Adrenal gland (tissue), 9 donors: ENCODE measurements at regions not wholly inside any gene's neighbourhood (a gene's known extent, or its start where the extent isn't known, plus 50 kb on each side); places are given as distances from the start of the nearest gene placed in this dataset.
"Not testable (repeated sequence)": the region's sequence is repeated elsewhere in the genome, so short reads cannot be mapped to it uniquely, and the experiment has no call there.

ENCODE experiments used
- DNase-seq, 7 donors: peaks; one replicate each; pipeline ENCODE4 v3.0.0-alpha.2; 2019 to 2020
- H3K27ac ChIP-seq, 5 donors: fragments of 200-600 bp; sonication (generic) in 4 of 5; 1 replicate in 3 of 5; 2 replicates in 2 of 5; pipeline versions ENCODE4 v1.5.1 to v1.8.0; 2016 to 2020; ENCODE audit warnings: mild to moderate bottlenecking in 1 of 5
- H3K27me3 ChIP-seq: fragments of 200-600 bp; 2 replicates; pipeline ENCODE4 v1.8.0; 2021
- H3K36me3 ChIP-seq, 2 donors: fragments of 200-600 bp; replicated peaks in 1 of 2; 1 replicate in 1 of 2; 2 replicates in 1 of 2; pipeline versions ENCODE4 v1.5.1 to v1.8.0; 2018 to 2022
- H3K4me1 ChIP-seq, 2 donors: fragments of 200-600 bp; replicated peaks in 1 of 2; 1 replicate in 1 of 2; 2 replicates in 1 of 2; pipeline versions ENCODE4 v1.5.1 to v1.8.0; 2018 to 2021
- H3K4me3 ChIP-seq, 4 donors: fragments of 200-600 bp; sonication (generic) in 3 of 4; one replicate each; pipeline ENCODE4 v1.5.1; 2016 to 2018
- H3K9me3 ChIP-seq, 3 donors: fragments of 200-600 bp; sonication (generic) in 1 of 3; replicated peaks in 1 of 3; 1 replicate in 2 of 3; 2 replicates in 1 of 3; pipeline versions ENCODE4 v1.5.1 to v1.8.0; 2016 to 2021
- POLR2A ChIP-seq, 2 donors: fragments of 450-650 bp; IDR thresholded peaks; one replicate each; pipeline ENCODE4 v1.6.1; 2017; ENCODE audit warnings: antibody characterized with exemption in 2 of 2, mild to moderate bottlenecking in 2 of 2, moderate library complexity in 1 of 2
- WGBS, 4 donors: extraction: QIAGEN DNeasy Blood & Tissue Kit in 2 of 4; methylation state at CpG; one replicate each; pipeline versions ENCODE4 v1.1.5 to v1.1.7; 2013 to 2017; 5-methylcytosine and 5-hydroxymethylcytosine counted together
- intact Hi-C, 2 donors: fragments of 100-400 bp; cut with DNase I; formaldehyde crosslinking; loops; one replicate each; pipeline versions ENCODE4 v1.14.1 to v1.15.0; 2022 to 2023
- TF ChIP-seq, protein P1 (sequence below), 6 experiments: fragments of 450-650 bp in 4 of 6; fragments of 200-600 bp in 2 of 6; sonication (generic) in 1 of 6; IDR thresholded peaks; 1 replicate in 5 of 6; 2 replicates in 1 of 6; pipeline versions ENCODE4 v1.5.1 to v1.8.0; 2016 to 2021; ENCODE audit warnings: antibody characterized with exemption in 6 of 6, mild to moderate bottlenecking in 2 of 6, moderate library complexity in 1 of 6
- donor health status: healthy with polysubstance abuse.
- donor health status: Bipolar disorder and iron deficiency.
- donor health status: DM: yes; HTN: yes; CAD: no.
- donor health status: DM: no; HTN: no; CAD: no.
- donor health status: DM: no; HTN: no; CAD: no.

GRCh38 chr15:98103570-98103969 is 143.1 kb downstream of the ARRDC4 start:
- no peak for TF ChIP-seq POLR2A (IDR thresholded peaks at IDR 0.05)
- TF ChIP-seq, protein P1, sequence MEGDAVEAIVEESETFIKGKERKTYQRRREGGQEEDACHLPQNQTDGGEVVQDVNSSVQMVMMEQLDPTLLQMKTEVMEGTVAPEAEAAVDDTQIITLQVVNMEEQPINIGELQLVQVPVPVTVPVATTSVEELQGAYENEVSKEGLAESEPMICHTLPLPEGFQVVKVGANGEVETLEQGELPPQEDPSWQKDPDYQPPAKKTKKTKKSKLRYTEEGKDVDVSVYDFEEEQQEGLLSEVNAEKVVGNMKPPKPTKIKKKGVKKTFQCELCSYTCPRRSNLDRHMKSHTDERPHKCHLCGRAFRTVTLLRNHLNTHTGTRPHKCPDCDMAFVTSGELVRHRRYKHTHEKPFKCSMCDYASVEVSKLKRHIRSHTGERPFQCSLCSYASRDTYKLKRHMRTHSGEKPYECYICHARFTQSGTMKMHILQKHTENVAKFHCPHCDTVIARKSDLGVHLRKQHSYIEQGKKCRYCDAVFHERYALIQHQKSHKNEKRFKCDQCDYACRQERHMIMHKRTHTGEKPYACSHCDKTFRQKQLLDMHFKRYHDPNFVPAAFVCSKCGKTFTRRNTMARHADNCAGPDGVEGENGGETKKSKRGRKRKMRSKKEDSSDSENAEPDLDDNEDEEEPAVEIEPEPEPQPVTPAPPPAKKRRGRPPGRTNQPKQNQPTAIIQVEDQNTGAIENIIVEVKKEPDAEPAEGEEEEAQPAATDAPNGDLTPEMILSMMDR (IDR thresholded peaks at IDR 0.05) = no peak
- no peak overlapping the region for H3K4me3 ChIP-seq
- H3K27ac ChIP-seq = no peak overlapping the region
- H3K9me3 ChIP-seq = no peaks in the 10 kb centered on the region
- no peaks in the 10 kb centered on the region for H3K4me1 ChIP-seq
- intact Hi-C loops = no loop called here
- no peak for DNase-seq
- WGBS, 4 donors = 79 to 96% (median 87%) methylated on average over 6 of the region's 6 CpGs
- H3K27me3 ChIP-seq = no peaks in the 10 kb centered on the region
- no peaks in the 10 kb centered on the region for H3K36me3 ChIP-seq

GRCh38 chr15:98104386-98105151 is 144.1 kb downstream of the ARRDC4 start:
- H3K27ac ChIP-seq, H3K4me3 ChIP-seq, H3K27me3 ChIP-seq, H3K36me3 ChIP-seq, DNase-seq, H3K9me3 ChIP-seq, intact Hi-C loops, H3K4me1 ChIP-seq: not testable (repeated sequence)
- WGBS, 4 donors = 83 to 93% (median 90%) methylated on average over 19 to 53 of the region's 53 CpGs

DNA sequence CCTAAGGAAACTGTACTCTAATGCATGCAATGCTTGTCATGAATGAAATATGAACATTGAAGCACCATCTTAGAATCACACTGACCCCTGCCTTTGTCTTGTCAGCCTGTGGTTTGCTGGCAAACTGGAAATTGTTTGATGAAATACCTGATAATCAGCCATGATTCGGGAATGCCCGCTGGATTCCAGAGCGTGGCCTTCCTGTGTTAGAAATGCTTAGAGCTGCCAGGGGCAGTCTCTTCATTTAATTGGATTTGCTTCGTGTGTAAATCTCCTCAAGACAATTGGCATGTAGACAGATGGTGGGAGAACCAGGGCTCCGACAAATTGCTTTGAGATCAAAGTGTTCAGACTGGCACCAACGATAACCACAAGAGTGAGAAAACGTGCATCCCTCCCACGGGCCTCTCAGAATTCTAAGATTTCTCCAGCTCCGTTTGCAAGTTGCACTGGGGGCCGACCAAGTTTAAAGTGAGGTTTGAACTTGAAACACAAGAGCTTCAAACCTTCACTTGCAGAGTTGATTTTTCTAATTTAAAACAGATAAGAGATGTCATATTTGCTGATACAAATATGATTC is 146.2 kb downstream of the ARRDC4 start:
- H3K27me3 ChIP-seq, H3K27ac ChIP-seq, H3K9me3 ChIP-seq, H3K36me3 ChIP-seq, DNase-seq, H3K4me1 ChIP-seq, H3K4me3 ChIP-seq, intact Hi-C loops: not testable (repeated sequence)
- WGBS, 4 donors = 53 to 69% (median 60%) methylated on average over 7 to 10 of the region's 10 CpGs

GRCh38 chr15:98111806-98112205 is 151.3 kb downstream of the ARRDC4 start:
- H3K4me1 ChIP-seq = no peaks in the 10 kb centered on the region
- no peaks in the 10 kb centered on the region for H3K9me3 ChIP-seq
- H3K36me3 ChIP-seq = no peaks in the 10 kb centered on the region
- H3K4me3 ChIP-seq = no peak overlapping the region
- no peaks in the 10 kb centered on the region for H3K27me3 ChIP-seq
- no peak for TF ChIP-seq POLR2A (IDR thresholded peaks at IDR 0.05)
- TF ChIP-seq, protein P1 (IDR thresholded peaks at IDR 0.05) = no peak
- intact Hi-C loops = no loop called here
- no peak for DNase-seq
- no peak overlapping the region for H3K27ac ChIP-seq
- WGBS, 4 donors = 69 to 82% (median 74%) methylated on average over 3 of the region's 3 CpGs

DNA sequence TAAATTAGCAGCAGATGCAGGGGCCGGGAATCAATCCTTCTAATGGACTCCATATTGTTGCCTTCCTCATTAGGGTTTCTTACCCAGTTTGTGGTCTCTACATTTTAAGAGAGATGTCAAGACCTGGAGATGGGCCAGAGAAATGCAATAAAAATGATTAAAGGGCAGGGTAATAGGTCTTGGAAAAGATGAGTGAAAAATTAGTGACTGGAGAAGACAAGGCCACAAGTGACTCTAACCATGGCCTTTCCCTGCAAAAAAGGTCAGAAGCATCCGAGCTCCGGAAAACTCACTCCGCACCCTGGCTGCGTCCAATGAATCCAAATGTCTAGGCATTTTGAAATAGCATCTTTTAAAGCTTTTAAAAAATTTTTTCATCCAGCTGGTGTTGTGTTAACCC is 152.8 kb downstream of the ARRDC4 start:
- DNase-seq = no peak
- Histone ChIP-seq H3K4me3 (no peak overlapping the region), H3K27ac (no peak overlapping the region), H3K36me3 (no peaks in the 10 kb centered on the region), H3K9me3 (no peaks in the 10 kb centered on the region), H3K27me3 (no peaks in the 10 kb centered on the region), H3K4me1 (no peaks in the 10 kb centered on the region)
- intact Hi-C loops = no loop called here
- TF ChIP-seq, protein P1 (IDR thresholded peaks at IDR 0.05) = no peak
- no peak for TF ChIP-seq POLR2A (IDR thresholded peaks at IDR 0.05)
- 64 to 76% (median 70%) methylated on average over 5 of the region's 5 CpGs for WGBS, 4 donors
